ENCODE measurements at regions not wholly inside any gene's neighbourhood (a gene's known extent, or its start where the extent isn't known, plus 50 kb on each side); places are given as distances from the start of the nearest gene placed in this dataset.
A peak's percentile ranks its signal among the peaks of the same experiment; 100 is the strongest.

GRCh38 chr13:91045351-91046034 is 302.0 kb upstream of the MIR17HG start:
- no peaks in the 10 kb centered on the region for H3K36me3 ChIP-seq
- intact Hi-C loops (cut with DNase I): no loop called here
- 31% methylated on average over 5 of the region's 5 CpGs for WGBS

DNA sequence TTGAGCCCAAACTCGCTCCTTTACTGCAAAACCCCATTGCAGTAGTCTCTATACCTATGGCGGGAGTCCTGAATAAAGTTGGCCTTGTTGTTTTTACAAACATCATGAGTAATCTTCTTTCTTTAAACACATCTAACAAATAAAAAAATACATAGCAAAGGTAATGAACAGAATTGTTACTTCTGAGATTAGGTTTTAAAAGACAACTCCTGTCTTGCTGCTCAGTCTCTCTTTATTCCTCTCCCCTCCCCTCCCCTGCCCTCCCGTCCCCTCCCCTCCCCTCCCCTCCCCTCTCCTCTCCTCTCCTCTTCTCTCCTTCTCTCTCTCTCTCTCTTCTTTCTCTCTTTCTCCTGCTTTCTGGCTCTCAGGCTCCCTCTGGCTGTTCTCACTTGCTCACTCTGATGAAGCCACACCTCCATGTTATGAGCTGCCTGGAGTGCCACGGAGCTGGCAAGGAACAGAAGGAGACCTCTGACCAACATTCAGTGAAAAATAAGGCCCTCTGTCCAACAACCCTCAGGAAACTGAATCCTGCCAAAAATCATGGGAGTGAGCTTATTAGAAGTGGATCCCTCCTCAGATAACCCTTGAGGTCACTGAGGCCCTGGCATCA is 300.7 kb upstream of the MIR17HG start:
- Histone ChIP-seq H3K4me3 (no peak overlapping the region), H3K36me3 (no peaks in the 10 kb centered on the region), H3K4me1 (replicated peaks) (no peaks in the 10 kb centered on the region), H3K27ac (no peak overlapping the region), H3K9me3 (no peaks in the 10 kb centered on the region), H3K27me3 (replicated peaks; ENCODE audit: insufficient read depth) (no peaks in the 10 kb centered on the region)
- TF ChIP-seq, protein P1, sequence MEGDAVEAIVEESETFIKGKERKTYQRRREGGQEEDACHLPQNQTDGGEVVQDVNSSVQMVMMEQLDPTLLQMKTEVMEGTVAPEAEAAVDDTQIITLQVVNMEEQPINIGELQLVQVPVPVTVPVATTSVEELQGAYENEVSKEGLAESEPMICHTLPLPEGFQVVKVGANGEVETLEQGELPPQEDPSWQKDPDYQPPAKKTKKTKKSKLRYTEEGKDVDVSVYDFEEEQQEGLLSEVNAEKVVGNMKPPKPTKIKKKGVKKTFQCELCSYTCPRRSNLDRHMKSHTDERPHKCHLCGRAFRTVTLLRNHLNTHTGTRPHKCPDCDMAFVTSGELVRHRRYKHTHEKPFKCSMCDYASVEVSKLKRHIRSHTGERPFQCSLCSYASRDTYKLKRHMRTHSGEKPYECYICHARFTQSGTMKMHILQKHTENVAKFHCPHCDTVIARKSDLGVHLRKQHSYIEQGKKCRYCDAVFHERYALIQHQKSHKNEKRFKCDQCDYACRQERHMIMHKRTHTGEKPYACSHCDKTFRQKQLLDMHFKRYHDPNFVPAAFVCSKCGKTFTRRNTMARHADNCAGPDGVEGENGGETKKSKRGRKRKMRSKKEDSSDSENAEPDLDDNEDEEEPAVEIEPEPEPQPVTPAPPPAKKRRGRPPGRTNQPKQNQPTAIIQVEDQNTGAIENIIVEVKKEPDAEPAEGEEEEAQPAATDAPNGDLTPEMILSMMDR (IDR thresholded peaks at IDR 0.05): no peak
- no peak for TF ChIP-seq POLR2AphosphoS5 (IDR thresholded peaks at IDR 0.05)
- TF ChIP-seq POLR2A (IDR thresholded peaks at IDR 0.05): no peak
- intact Hi-C loops (cut with DNase I): no loop called here
- no peak for DNase-seq (ENCODE audit: low spot score)
- WGBS: 50% methylated on average over 4 of the region's 4 CpGs

More at GRCh38 chr13:91045351-91046034, 302.0 kb upstream of the MIR17HG start:
- H3K27ac ChIP-seq: no peak overlapping the region
- no peaks in the 10 kb centered on the region for H3K4me1 ChIP-seq (replicated peaks)
- DNase-seq (ENCODE audit: low spot score): no peak
- no peak overlapping the region for H3K4me3 ChIP-seq
- TF ChIP-seq, protein P1 (IDR thresholded peaks at IDR 0.05): peak in 3 of 4 experiments; percentile 17 to 40 (median 32)
- no peak for TF ChIP-seq POLR2A (IDR thresholded peaks at IDR 0.05)
- no peak for TF ChIP-seq POLR2AphosphoS5 (IDR thresholded peaks at IDR 0.05)
- H3K9me3 ChIP-seq: no peaks in the 10 kb centered on the region
- H3K27me3 ChIP-seq (replicated peaks; ENCODE audit: insufficient read depth): no peaks in the 10 kb centered on the region

- WGBS: 79% methylated on average over 2 of the region's 2 CpGs
Observed at GRCh38 chr13:91050970-91051369, 296.5 kb upstream of the MIR17HG start.

DNA sequence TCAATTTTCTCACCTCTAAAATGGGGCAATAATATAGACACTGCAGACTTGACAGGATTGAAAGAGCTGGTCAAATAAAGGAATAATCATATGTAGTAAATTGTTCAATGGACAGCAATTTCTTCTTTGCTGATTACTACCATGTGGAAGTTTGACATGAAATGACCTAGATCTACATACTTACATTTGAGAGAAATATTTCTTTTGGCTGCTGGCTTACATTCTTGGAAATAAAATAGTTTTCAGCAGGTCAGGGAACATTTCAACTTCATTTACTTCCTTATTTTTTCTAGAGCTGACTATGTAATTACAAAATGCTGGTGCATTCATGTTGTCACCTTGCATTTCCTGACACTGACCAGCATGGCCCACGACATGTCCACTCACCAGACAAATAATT is 294.6 kb upstream of the MIR17HG start:
- no peak overlapping the region for H3K4me3 ChIP-seq
- H3K36me3 ChIP-seq: no peaks in the 10 kb centered on the region
- H3K4me1 ChIP-seq (replicated peaks): no peaks in the 10 kb centered on the region
- TF ChIP-seq POLR2A (IDR thresholded peaks at IDR 0.05): no peak
- TF ChIP-seq, protein P1 (IDR thresholded peaks at IDR 0.05): no peak
- TF ChIP-seq POLR2AphosphoS5 (IDR thresholded peaks at IDR 0.05): no peak
- H3K9me3 ChIP-seq: no peaks in the 10 kb centered on the region
- H3K27me3 ChIP-seq (replicated peaks; ENCODE audit: insufficient read depth): no peaks in the 10 kb centered on the region
- H3K27ac ChIP-seq: no peak overlapping the region
- intact Hi-C loops (cut with DNase I): no loop called here
- WGBS: 65% methylated on average over 1 of the region's 1 CpG
- DNase-seq (ENCODE audit: low spot score): no peak

More at GRCh38 chr13:91050970-91051369, 296.5 kb upstream of the MIR17HG start:
- intact Hi-C loops (cut with DNase I): no loop called here
- TF ChIP-seq POLR2A (IDR thresholded peaks at IDR 0.05) (no peak), POLR2AphosphoS5 (IDR thresholded peaks at IDR 0.05) (no peak)
- TF ChIP-seq, protein P1 (IDR thresholded peaks at IDR 0.05): no peak
- Histone ChIP-seq H3K4me1 (replicated peaks) (no peaks in the 10 kb centered on the region), H3K36me3 (no peaks in the 10 kb centered on the region), H3K27ac (no peak overlapping the region), H3K9me3 (no peaks in the 10 kb centered on the region), H3K4me3 (no peak overlapping the region), H3K27me3 (replicated peaks; ENCODE audit: insufficient read depth) (no peaks in the 10 kb centered on the region)
- no peak for DNase-seq (ENCODE audit: low spot score)

Measured in prostate gland (tissue), 2 donors.